H54 (cell line): ENCODE measurements at regions not wholly inside any gene's neighbourhood (a gene's known extent, or its start where the extent isn't known, plus 50 kb on each side); places are given as distances from the start of the nearest gene placed in this dataset.

Experiments used
- DNase-seq: peaks from one replicate; pipeline ENCODE4 v3.0.0; 2011; ENCODE audit warnings: low spot score, mixed read lengths; ENCODE audit not compliant: insufficient read length
- FAIRE-seq: peaks from 3 replicates; lab custom pipeline; 2011; peaks lifted over from hg19 to GRCh38; lab: Jason Lieb, UNC
- POLR2A ChIP-seq: IDR thresholded peaks from 2 replicates; pipeline ENCODE4 v1.6.1; 2011; ENCODE audit warnings: low read depth, mild to moderate bottlenecking, low read length

GRCh38 chr2:106941372-106941993 lies 55.5 kb upstream of the ST6GAL2 start:
- TF ChIP-seq POLR2A, result no peak
- DNase-seq, result no peak
- FAIRE-seq, result no peak

DNA sequence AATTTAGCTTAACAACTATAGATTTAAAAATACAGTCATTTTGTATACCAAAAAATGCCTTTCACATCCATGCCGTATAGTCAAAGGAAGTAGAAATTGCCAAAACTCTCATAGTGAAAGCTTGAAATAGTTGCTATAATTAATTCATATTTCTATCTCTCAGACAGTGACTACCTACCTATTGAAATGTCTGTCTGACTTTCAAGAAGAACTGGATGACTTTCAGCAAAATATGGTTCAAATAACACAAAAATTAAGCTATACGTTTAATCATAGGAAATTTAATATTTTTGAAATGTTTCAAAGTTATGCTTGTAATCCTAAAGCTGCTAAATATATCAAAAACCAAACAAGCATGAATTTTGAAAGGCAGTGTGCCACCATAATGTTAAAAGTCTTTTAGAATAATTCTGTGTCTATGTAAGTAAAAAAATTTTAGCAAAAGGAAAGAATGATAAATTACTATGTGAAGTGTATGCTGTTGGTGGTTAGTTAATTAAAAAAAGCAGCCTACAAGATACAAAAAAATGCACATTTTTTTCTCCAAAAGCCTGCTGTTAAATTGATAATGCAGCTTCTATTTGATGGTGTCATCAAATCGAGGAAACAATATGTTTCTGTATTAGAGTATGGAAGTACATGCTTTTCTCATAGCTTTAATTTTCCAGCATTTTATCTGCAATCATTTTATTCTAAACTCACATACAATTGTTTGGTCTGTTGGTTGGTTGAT lies 57.7 kb upstream of the ST6GAL2 start:
- DNase-seq (no peak), FAIRE-seq (no peak)
- no peak for TF ChIP-seq POLR2A

GRCh38 chr2:106944215-106944614 lies 58.2 kb upstream of the ST6GAL2 start:
- TF ChIP-seq POLR2A, result no peak
- DNase-seq (no peak), FAIRE-seq (no peak)

DNA sequence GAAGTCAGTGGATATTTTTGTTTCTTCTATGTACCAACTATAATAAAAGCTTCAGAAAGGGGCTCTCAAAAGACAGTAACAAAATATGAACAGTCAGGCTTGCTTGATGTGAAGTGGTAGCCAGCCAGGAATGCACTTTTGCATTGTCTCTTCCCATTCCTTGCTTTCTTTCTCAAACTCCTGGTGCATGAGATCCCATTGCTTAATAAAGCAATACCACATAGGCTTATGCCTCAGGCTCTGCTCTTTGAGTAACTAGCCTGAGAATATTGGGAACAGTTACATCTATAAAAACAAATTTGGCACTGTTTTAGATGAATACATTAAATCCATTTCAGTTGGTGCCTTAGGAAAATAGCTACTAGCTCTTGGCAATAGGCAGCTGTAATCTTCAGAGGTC lies 62.6 kb upstream of the ST6GAL2 start:
- DNase-seq (no peak), FAIRE-seq (no peak)
- no peak for TF ChIP-seq POLR2A

- DNase-seq (no peak), FAIRE-seq (no peak)
- TF ChIP-seq POLR2A, result no peak
These were observed 67.3 kb upstream of the ST6GAL2 start for GRCh38 chr2:106953236-106953635.

DNA sequence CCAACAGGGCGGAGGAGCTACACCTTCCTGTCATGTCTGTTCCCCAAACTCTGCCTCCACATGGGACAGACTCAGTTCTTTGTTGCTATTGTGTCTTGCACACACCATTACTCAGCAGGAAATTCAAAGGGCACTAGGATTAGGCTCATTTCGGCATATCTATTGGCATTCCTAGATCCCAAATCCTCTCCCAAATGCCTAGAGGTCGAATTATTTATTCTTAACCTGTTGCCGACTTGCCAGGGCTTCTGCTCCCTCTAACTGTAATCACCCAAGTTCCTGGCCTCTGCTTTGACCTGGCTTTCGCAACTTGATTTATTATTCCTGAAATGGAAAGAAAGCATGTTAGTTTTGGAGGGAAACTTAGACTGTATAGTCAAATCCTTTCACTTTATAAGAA lies 67.8 kb upstream of the ST6GAL2 start:
- no peak for FAIRE-seq

DNA sequence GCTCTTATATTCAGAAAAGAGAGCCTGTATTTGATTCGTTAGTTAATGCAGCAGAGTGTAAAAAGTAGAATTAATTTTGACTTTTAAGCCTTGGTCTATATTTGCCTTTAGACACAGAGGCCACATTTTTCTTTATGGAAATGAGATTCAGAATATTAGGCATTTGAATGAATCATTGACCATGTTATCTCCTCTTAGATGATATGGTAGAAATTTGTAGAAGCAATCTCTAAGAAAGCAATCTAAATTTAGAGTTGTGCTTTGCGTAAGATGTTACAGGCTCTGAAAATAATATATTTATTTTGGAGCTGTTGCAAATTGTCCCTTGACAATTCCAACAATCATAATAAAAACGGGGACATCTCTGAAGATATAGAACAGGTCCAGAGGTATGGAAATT lies 68.3 kb upstream of the ST6GAL2 start:
- no peak for DNase-seq
- FAIRE-seq, result no peak
- no peak for TF ChIP-seq POLR2A

More for the DNA sequence above, 67.8 kb upstream of the ST6GAL2 start:
- DNase-seq, result no peak
- no peak for TF ChIP-seq POLR2A

DNA sequence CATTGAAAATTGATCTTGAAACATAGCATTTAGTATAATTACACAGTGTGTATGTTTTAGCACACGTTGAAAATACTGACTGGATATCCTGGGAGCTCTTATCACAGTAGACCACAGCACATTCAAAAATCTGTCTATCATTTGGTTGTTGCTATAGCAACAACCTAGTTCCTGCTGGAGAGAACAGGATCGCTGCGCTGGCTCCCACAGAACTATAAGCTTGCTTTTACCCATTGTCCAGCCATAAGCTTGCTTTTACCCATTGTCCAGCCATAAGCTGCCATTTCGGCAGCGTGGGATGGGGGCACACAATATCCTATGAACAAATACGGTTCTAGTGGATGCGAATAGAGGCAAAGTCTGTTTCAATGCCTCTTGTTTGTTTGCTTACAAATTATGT lies 70.4 kb upstream of the ST6GAL2 start:
- DNase-seq (no peak), FAIRE-seq (no peak)
- no peak for TF ChIP-seq POLR2A

- TF ChIP-seq POLR2A, result no peak
- DNase-seq, result no peak
- no peak for FAIRE-seq
These were observed 70.9 kb upstream of the ST6GAL2 start for GRCh38 chr2:106956879-106957278.

GRCh38 chr2:106959975-106960682 lies 74.2 kb upstream of the ST6GAL2 start:
- FAIRE-seq (no peak), DNase-seq (no peak)
- TF ChIP-seq POLR2A, result no peak

GRCh38 chr2:106960683-106961161 lies 74.8 kb upstream of the ST6GAL2 start:
- DNase-seq, result no peak
- FAIRE-seq, result no peak
- TF ChIP-seq POLR2A, result no peak

DNA sequence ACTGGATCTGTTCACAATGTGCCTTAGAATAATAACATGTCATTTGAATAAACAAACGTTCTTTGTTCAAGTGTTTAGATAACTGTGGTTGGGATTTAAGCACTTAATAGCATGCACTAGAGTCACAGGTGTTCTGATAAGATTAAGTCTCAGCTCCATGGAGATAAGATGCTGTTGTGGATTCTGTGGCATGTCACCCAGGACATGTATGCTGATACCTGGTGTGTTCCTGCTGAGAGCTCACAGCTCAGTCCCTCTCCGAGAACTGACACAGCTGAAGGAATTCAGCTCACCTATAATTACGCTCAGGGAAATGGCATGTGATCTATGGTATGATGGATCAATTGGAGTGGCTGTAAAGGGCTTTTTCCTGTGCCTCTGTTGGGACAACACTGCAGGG lies 75.4 kb upstream of the ST6GAL2 start:
- DNase-seq (no peak), FAIRE-seq (no peak)
- no peak for TF ChIP-seq POLR2A

- TF ChIP-seq POLR2A, result no peak
- FAIRE-seq, result no peak
- no peak for DNase-seq
These were observed 77.2 kb upstream of the ST6GAL2 start for GRCh38 chr2:106963156-106963555.

DNA sequence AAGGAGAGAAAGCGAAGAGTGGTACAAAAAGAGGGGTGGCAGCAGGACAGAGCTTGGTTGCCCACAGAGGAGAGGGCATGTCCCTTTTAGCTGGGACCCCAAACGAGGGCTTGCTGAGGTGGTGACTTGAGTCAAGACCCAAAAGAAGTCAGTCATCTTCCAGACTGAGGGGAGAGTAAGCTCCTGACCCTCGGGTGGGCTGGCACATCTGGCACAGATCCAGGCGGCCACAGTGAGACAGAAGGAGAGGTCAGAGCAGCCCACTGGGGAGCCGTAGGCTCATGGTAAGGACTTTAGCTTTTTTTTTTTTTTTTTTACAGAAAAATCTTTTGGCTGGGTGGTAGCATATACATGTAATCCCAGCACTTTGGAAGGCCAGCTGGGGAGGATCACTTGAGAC lies 77.9 kb upstream of the ST6GAL2 start:
- FAIRE-seq (no peak), DNase-seq (no peak)
- TF ChIP-seq POLR2A, result no peak

DNA sequence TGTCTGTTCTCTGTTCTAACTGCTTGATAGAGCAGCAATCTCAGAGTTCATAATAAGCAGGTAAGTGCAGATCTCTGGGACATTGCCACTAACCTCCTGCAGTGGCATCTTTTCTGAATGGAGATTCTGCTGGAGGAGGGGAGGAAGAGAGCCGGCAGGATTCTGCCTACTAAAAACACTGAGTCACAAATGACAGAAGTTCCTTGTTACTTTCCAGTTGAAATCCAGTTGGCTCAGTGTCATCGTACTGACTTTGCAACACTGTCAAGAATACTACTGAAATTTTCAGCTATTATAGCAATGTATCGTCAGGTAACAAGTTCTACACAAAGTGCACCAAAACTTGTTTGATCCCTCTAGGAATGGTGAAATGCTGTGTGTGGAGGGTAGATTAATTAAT lies 79.6 kb upstream of the ST6GAL2 start:
- TF ChIP-seq POLR2A, result no peak
- FAIRE-seq (no peak), DNase-seq (no peak)
